ENCODE measurements at regions not wholly inside any gene's neighbourhood (a gene's known extent, or its start where the extent isn't known, plus 50 kb on each side); places are given as distances from the start of the nearest gene placed in this dataset.

- TF ChIP-seq CTCF (IDR thresholded peaks at IDR 0.05) (no peak), POLR2A (IDR thresholded peaks at IDR 0.05) (no peak)
These were observed 163.4 kb upstream of the LRRC4C start for GRCh38 chr11:41622707-41623359.
